GM21367 (cell line): ENCODE measurements at regions not wholly inside any gene's neighbourhood (a gene's known extent, or its start where the extent isn't known, plus 50 kb on each side); places are given as distances from the start of the nearest gene placed in this dataset.
A peak's percentile ranks its signal among the peaks of the same experiment; 100 is the strongest.

Experiments used
- ATAC-seq: cut with Tn5 transposase; IDR thresholded peaks from one replicate; pipeline ENCODE4 v1.9.1; 2021; ENCODE audit not compliant: unreplicated experiment

DNA sequence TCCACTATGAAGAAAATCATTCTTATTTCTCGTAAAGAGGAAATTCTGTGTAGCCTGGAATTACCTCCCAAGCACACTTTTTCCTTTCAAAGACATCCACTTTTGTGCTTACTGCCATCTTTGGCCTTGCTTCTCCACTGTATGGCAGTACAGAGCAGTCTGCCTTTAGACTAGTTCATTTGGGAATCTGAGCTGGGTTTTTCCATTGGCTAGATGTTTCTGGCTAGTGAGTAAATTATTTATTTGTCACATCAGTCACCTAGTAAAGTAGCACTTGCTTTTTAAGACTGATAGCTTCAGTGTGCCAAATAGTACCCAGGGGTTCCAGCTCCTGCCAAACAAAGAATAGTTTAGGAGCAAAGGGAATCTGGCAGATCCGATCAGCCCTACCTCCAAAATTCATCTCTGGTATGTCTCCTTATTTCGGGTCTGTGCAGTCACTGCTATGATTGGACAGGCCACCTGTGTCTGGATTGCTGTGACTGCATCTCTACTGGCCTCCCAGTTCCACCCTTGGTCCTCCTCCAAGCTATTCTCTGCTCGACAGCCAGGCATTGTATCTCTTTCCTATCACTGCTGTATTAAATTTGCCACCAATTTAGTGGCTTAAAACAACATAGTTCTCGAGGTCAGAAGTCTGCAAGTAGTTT, 97.6 kb downstream of the NUDT12 start:
- no peak for ATAC-seq

DNA sequence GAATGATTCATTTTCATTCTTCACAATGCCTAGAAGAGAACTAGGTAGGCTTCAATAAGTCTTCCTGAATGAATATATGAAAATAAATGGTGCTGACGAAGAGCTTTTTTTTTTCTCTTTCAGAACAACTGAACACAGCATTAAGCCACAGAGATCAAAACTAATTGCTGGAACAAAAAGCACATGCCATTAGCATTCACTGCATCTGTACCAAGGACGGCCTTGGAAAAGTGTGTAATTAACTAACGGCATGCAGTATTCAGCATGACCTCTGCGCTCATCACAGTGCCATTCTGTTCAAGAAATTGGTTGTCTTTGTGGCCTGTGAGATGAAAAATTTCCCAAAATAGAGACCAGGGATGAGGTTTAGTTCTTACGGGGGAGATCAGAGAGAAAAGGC, 99.3 kb downstream of the NUDT12 start:
- ATAC-seq = no peak

DNA sequence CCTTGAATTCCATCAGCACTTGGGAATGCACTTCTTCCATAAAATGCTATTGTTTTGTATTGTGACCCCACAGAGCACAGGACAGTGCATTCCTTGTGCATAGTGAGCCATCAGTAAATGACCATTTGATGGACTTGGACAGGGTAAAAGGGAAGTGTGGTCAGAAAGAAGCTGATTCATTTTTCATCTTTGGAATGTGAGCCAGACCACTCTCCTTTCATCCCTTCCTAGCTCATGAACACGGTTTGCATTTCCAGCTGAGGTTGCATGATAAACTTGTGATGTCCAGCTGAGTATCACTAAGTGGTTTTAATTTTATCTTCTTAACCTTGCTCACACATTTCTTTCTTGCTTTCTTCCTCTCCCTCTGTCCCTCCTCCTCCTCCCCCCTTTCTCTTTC, 101.3 kb downstream of the NUDT12 start:
- ATAC-seq = no peak

DNA sequence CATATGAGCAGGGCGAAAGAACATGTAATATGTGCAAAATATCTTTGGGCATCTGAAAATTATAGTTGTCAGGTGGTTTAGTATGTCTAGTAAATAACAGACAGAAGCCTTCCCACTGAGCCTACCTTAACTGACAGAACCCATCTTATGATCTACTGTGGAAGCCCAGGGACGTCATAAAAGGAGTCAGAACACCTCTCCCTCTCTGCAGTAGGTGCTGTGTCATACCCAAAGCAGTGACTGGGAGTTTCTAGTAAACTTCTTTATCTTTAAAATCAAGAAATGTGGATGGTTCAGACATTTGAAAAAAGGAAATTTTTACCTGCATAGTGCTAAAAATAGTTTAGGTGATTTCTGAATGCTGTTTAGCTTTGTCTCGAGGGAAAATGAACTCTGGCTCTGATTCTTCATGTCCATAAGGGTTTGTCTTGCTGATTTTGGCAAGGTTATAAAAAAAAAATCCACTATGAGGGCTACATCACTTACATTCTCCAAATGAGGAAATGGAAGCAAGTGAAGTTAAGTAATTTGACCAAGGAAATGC, 104.0 kb downstream of the NUDT12 start:
- ATAC-seq = no peak

DNA sequence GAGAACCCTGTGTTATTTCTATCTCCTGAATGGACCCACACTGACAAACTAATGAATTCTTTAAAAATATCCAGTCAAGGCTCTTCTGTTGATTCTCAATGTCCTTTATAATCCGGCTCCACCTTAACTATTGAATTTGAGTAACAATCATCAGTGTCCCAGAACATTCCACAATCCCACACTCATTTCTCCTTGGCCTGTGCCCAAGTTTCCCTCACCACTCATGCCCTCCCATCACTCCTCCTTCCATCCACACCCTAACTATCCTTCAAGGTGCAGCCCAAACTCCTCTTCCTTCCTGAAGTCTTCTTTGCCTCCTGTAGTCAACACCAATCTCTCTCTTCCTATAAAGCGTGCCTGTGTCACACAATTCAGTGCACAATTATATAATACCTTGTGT, 106.1 kb downstream of the NUDT12 start:
- ATAC-seq = no peak

DNA sequence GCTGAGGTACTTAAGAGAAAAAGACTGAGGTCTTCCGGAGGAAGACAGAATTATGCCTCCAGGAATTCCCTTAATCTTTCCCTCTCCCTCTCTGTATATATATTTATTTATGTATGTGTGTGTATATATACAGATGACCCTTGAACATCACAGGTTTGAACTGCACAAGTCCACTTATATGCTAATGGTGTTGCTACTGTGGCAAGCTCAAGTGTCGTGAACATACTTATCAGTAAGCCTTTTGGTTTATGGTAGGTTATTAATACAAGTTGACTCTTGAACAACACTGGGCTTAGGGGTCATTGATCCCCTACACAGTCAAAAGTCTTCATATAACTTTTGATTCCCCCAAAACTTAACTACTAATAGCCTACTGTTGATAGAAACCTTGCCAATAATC, 106.8 kb downstream of the NUDT12 start:
- ATAC-seq = no peak

DNA sequence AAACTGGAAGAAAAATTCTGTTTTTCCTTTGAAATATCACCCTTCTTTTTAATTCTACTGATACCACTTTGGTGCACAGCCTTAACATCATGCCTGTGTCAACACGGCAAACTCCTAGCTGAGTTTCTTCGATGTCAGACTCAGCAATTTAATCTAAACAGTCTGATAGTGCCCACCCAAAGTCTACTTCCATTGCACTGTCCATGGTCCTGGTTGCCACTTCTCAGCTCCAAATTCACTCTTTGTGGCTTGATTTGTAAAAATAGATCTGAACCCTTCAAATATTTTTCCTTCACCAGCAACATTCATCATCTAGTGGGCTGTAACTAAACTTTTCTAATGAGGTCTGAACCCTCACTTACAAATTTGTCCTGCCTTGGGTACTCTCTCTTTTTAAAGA, 107.8 kb downstream of the NUDT12 start:
- ATAC-seq = no peak

DNA sequence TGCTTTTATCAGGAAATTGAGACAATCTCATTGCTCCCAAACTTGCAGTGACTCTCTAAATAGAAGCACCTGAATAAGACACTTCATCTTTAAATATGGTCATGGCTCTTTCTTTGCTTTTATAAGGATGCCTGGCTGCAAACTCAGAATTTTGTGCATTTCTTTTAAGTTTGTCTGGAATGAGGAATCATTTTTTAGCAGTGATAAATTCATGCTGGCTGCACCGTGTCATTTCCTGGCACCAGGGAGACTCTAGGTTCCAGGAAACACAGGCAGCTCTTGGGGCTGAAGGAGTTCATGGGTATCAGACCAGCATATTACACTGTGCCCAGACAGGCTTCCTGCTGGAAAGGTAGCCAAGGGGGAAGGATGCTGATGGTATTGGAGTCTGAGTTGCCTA, 109.9 kb downstream of the NUDT12 start:
- ATAC-seq = no peak

DNA sequence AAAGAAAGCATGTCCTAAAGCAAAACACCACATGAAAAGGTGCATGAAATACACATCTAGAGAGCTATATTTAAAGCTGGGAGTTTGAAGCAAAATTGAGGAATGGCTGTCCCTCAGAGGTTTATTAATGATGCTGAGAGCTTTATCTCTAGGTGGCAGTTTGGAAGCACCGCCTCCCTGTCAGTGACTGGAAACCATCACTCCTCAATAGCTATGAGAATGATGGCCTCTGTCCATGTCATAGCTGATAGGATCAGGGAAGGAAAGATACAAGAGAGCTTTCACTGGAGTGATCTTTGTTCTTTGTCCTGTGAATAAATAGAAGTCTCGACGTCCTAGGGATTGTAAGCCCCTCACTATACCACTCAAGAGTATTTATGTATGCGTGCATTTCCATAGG, 110.5 kb downstream of the NUDT12 start:
- ATAC-seq = no peak

DNA sequence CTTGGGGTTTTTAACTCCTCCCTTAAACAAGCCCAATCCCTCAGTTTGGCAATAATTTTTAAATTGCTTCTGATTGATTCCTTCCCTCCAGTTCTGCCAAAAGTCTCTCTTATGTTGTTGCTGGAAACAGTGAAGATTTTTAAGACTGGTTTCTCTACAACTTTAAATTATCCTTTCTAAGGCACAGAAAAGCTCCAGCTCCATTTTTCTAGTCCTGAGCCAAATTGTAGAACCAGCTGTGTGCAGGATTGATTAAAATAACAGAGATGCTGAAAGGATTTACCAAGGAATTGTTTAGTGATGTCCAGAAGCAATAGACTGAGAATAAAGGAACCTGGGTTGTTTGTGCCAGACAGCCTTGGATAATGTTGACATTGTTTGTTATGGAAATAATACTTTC, 111.3 kb downstream of the NUDT12 start:
- ATAC-seq = no peak

DNA sequence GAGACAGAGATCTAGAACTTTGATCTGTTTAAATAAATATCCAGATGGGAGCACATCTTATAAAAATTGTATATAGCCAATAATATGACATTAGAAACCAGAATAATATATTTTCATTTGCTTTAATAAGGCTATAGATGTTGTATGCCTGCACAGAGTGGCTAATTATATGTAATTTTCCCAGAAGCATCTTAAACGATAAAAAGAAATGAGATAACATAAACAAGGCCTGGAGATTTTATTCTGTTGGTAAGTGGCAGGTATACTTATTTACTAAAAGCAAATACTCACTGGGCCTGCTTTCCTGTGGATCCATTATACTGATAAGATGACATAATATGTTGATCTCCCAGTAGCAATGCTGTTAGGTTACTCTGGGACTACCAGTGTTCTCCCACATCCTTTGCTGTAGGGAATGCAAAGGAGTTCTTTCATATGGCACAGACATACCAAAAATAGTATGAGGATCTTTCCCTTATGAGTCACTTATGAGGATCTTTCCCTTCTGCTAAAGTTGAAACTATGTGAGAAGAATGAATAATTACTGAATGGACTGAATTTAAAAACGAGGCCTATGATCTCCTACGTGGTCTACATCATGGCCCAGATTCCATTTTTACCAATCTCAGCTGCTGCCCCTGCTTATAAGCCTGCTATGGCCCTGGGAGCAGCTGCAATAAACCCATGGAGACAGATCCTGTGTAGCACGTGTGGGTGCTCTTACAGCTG, 112.1 kb downstream of the NUDT12 start:
- no peak for ATAC-seq

DNA sequence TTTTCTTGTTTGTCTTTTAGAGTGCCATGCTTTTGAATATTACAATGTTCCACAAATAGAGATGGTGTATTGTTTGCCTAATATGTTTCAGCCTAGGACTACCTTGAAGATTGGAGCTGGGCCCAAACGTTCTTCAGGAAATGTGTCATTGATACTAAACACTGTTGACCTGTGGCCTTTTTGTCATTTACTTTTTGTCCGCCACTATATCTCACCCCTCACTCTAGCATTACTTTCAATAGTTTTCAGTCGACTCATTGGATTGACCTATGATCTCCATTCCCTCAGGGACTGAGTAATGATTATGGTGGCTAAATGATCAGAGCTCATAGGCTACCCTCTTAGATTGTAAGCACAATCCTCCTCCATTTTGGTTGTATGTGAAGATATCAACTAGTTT, 115.8 kb downstream of the NUDT12 start:
- no peak for ATAC-seq

DNA sequence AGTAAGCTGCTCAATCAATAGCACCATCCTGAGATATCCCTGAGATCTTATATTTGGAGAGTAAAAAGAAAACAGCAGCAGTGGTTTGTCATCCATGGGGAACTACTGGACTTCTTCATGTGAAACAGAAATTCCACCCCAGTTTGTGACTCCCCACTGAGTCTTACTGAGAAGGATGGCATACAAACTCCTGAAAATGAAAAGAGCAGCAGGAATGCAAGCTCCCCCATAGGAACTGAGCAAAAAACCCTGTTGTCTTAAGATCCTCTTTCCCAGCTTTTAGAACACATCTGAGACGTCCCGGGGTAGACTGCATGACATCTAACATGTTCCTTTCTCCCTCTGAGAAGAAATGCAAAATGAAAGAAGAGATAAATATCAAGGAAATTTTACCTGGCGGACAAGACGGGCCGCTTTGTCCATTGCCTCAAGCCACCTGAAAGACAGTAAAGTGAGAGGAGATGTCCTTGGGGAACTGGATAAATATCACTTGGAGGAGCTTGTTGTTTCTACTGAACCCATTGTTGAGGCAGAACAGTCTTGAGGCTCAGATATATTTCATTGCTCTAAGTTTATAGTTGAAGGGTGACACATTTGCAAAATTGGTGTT, 117.1 kb downstream of the NUDT12 start:
- no peak for ATAC-seq

DNA sequence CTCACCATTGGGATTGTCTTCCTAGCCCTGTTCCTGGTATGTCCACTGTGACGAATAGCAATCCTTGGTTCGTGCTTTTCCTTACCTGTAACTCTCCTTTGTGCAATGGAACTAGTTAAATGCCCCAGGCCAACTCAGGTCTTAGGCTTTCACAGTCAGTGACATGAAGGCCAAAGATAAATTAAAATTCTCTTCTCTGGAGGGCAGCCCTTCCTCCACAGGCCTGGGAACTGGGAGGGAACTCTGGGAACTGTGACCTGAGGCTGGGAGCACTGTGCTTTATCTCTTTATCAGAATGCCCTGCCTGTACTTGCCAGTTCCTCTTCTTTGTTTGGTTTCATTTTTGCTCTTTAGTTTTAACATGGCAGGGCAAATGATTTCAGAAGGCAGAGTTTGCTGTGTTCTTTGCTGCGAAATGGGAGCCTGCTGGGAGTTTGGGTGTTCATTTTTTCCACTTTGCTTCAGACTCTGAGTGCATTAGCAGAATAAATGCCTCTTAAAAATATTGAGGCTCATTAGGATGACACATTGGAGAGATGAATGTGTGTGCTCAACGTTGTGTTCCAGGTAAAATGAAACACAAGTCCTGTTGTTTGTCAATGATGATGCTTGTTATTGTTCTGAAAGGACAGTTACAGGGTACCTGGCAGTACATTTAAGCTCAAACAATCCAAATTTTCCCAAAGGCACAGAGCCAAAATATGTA, 118.1 kb downstream of the NUDT12 start:
- peak; percentile 92 for ATAC-seq

DNA sequence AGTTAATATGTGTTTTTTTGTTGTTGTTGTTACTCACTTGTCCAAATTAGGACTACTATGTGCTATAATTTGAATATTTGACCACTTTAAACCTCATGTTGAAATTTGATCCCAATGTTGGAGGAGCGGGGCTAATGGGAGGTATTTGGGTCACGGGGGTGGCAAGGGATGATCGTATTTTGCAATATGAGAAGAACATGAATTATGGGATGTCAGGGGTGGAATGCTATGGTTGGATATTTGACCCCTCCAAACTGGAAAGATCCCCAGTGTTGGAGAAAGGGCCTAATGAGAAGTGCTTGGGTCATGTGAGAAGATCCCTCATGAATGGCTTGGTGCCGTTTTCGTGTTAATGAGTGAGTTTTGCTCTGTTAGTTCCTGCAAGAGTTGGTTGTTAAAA, 119.8 kb downstream of the NUDT12 start:
- no peak for ATAC-seq

DNA sequence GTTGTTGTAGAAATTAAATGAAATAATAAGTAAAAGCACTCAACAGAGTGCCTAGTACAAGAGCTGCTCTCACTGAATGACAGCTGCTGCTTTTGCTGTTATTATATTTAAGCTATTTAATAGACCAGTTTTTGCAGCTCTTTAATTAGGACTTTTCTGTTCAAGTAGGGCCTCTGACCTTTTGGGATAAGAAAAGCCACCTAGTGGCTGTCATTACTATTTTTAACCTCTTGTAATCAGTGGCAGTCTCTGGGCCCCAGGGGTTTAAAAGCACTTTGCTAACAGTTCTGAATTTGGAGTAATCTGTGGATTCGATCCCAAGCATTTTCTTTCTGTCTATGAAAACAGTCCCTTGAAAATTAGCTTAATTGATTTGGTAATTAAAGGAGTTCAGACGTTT, 121.1 kb downstream of the NUDT12 start:
- ATAC-seq = no peak

DNA sequence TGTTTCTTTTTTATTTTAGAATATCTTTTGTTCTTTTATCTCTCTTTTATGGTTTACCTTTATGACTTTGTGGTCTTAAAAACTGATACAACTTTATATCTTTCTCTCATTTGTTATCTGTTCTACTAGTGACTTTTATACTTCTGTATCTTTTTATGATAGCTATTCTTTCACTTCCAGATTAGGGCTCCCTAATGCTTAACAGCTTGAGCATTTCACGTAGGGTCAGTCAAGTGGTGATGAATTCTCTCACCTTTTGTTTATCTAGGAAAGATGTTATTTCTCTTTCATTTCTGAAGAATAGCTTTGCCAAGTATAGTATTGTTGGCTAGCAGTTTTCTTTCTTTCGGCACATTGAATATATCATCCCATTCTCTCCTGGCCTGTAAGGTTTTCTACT, 123.6 kb downstream of the NUDT12 start:
- ATAC-seq = no peak

DNA sequence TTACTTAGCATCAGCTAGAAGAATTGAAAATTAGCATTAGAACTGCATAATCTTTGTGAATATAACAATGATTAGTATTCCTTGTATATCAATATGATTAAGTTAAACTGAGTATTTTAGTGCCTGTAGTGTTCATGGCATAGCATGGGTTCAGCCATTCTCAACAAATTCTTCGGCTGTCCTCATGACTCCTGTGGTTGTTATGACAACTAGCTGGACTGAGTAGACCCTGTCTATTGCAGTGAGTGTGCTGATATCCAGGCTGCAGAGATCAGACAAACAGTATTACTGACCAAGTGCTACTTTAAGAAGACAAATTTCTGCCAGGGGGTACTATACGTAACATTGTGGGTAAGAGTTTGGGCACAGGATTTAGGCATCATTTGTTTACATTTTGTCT, 125.9 kb downstream of the NUDT12 start:
- ATAC-seq = no peak

DNA sequence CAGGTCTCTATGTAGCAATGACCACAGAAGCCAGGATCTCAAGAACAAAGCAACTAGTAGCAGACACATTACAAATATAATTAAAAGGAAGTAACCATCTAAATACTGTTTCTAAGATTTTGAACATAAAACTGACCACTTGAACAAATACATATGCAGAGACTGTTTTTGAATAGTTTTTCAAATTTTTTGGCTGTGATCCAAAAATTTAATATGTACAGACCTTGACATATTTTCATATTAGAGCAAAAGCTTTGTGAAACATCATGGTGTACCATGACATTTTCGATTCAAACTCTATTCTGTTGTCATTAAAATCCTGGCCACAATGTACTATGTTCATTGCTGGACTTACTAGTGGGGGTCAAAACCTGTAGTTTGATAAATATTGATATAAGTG, 126.5 kb downstream of the NUDT12 start:
- no peak for ATAC-seq

DNA sequence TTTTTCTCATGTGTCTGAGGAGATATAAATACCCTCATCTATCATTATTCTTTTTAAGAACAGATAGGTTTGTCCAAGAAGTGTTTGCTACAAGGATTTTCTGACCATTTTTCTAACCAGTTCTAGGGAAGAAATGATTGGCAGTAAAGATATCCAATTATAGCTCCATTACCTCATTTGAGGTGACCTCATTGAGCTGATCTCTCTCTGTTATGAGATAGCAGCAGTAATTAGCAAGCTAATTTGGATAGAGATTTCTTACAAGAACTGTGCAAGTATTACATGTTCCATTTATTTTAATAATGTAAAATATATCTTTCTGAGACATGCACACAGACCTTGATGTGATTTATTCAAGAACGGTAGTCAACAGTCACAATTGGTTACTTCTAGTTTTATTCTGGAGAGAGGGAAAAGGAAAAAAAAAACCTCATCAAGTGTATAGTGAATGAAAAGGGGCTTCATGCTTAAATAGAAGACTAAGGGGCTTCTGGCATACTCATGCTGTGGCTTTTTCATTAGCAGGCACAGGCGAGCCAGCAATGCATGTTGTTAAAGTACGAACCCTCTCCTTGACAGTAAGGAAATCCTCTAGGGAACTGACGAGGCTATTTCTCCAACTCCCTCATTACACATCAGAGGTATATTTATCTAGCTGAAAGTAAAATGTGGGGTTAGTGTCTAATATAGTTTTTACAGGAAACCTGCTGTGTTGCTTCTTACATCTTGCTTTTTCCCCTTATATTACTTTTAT, 127.3 kb downstream of the NUDT12 start:
- no peak for ATAC-seq

DNA sequence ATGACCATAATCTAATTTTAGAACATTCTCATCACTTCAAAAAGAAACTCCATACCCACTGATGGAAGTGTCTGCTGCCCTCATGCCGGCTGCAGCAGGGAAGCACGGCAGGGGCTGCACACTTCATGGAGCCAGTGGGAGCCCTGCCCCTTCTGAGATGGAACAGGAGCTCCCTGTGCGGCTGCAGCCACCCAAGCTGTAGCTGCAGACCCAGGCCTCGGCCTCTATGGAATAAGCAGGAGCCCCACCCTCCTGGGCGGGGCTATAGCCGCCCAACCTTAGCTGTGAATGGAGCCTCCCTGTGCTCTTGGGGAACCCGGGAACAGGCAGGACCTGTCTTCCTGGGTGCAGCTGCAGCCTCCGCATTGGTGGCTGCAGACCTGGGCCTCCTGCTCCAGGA, 128.5 kb downstream of the NUDT12 start:
- ATAC-seq = no peak
